ENCODE measurements at regions not wholly inside any gene's neighbourhood (a gene's known extent, or its start where the extent isn't known, plus 50 kb on each side); places are given as distances from the start of the nearest gene placed in this dataset.

GRCh38 chr13:59340151-59340550 lies 823.6 kb downstream of the DIAPH3 start:
- H3K27ac ChIP-seq: no peak overlapping the region
- H3K4me3 ChIP-seq: no peak overlapping the region
- no peak for DNase-seq (ENCODE audit: low spot score)
- TF ChIP-seq CTCF (IDR thresholded peaks at IDR 0.05): no peak

GRCh38 chr13:59340581-59340980 lies 823.1 kb downstream of the DIAPH3 start:
- TF ChIP-seq CTCF (IDR thresholded peaks at IDR 0.05): no peak

GRCh38 chr13:59342400-59342799 lies 821.3 kb downstream of the DIAPH3 start:
- no peak overlapping the region for H3K27ac ChIP-seq
- no peak overlapping the region for H3K4me3 ChIP-seq
- DNase-seq (ENCODE audit: low spot score): no peak
- no peak for TF ChIP-seq CTCF (IDR thresholded peaks at IDR 0.05)

More at GRCh38 chr13:59340581-59340980, 823.1 kb downstream of the DIAPH3 start:
- DNase-seq (ENCODE audit: low spot score): no peak
- H3K27ac ChIP-seq: no peak overlapping the region
- no peak overlapping the region for H3K4me3 ChIP-seq

GRCh38 chr13:59343132-59343531 lies 820.6 kb downstream of the DIAPH3 start:
- TF ChIP-seq CTCF (IDR thresholded peaks at IDR 0.05): no peak
- no peak overlapping the region for H3K4me3 ChIP-seq
- DNase-seq (ENCODE audit: low spot score): no peak
- H3K27ac ChIP-seq: no peak overlapping the region

GRCh38 chr13:59343993-59344822 lies 819.5 kb downstream of the DIAPH3 start:
- DNase-seq (ENCODE audit: low spot score): no peak
- Histone ChIP-seq H3K27ac (no peak overlapping the region), H3K4me3 (no peak overlapping the region)
- TF ChIP-seq CTCF (IDR thresholded peaks at IDR 0.05): no peak

GRCh38 chr13:59345311-59345710 lies 818.4 kb downstream of the DIAPH3 start:
- Histone ChIP-seq H3K27ac (no peak overlapping the region), H3K4me3 (no peak overlapping the region)
- no peak for DNase-seq (ENCODE audit: low spot score)
- no peak for TF ChIP-seq CTCF (IDR thresholded peaks at IDR 0.05)
